T-helper 2 cell treated with Interferon-gamma antibody and Interleukin-4, amounts not matched to agents 5 μg/mL and 100 μg/mL, for 36 hours (primary cell): ENCODE measurements at regions not wholly inside any gene's neighbourhood (a gene's known extent, or its start where the extent isn't known, plus 50 kb on each side); places are given as distances from the start of the nearest gene placed in this dataset.

Source experiments
- DNase-seq: peaks from one replicate; pipeline ENCODE4 v3.0.0; 2021; ENCODE audit warnings: low spot score
- H3K27ac Mint-ChIP-seq: one replicate; pipeline ENCODE4 v1.8.0; 2021; ENCODE audit warnings: mild to moderate bottlenecking, mixed read lengths
- H3K27me3 Mint-ChIP-seq: one replicate; pipeline ENCODE4 v1.8.0; 2021; ENCODE audit warnings: low read depth, mixed read lengths
- H3K36me3 Mint-ChIP-seq: one replicate; pipeline ENCODE4 v1.8.0; 2021; ENCODE audit warnings: low read depth, mixed read lengths
- H3K4me1 Mint-ChIP-seq: one replicate; pipeline ENCODE4 v1.8.0; 2021; ENCODE audit warnings: low read depth, mixed read lengths
- H3K4me3 Mint-ChIP-seq: one replicate; pipeline ENCODE4 v1.8.0; 2022; ENCODE audit warnings: mild to moderate bottlenecking, moderate library complexity, mixed read lengths
- H3K9me3 Mint-ChIP-seq: one replicate; pipeline ENCODE4 v1.8.0; 2021; ENCODE audit warnings: mixed read lengths

GRCh38 chr10:1920941-1921340 is 183.6 kb upstream of the ADARB2 start:
- no peak for DNase-seq
- Mint-ChIP-seq H3K4me1 (peaks cover 9% of the 10 kb centered on the region), H3K27ac (no peak overlapping the region)

GRCh38 chr10:1920127-1920526 is 182.8 kb upstream of the ADARB2 start:
- DNase-seq: no peak
- Mint-ChIP-seq H3K4me1 (peaks cover 9% of the 10 kb centered on the region), H3K27ac (no peak overlapping the region), H3K4me3 (no peak overlapping the region), H3K9me3 (no peaks in the 10 kb centered on the region), H3K36me3 (no peaks in the 10 kb centered on the region), H3K27me3 (peaks cover 3% of the 10 kb centered on the region)

More at GRCh38 chr10:1920941-1921340, 183.6 kb upstream of the ADARB2 start:
- H3K36me3 Mint-ChIP-seq: no peaks in the 10 kb centered on the region
- H3K27me3 Mint-ChIP-seq: peaks cover 3% of the 10 kb centered on the region
- no peak overlapping the region for H3K4me3 Mint-ChIP-seq
- no peaks in the 10 kb centered on the region for H3K9me3 Mint-ChIP-seq

GRCh38 chr10:1911771-1912170 is 174.4 kb upstream of the ADARB2 start:
- Mint-ChIP-seq H3K27ac (no peak overlapping the region), H3K4me1 (no peaks in the 10 kb centered on the region), H3K36me3 (no peaks in the 10 kb centered on the region), H3K27me3 (peaks cover 2% of the 10 kb centered on the region), H3K4me3 (no peak overlapping the region), H3K9me3 (no peaks in the 10 kb centered on the region)
- no peak for DNase-seq

- Mint-ChIP-seq H3K27ac (no peak overlapping the region), H3K4me1 (no peaks in the 10 kb centered on the region), H3K4me3 (no peak overlapping the region), H3K27me3 (peaks cover 4% of the 10 kb centered on the region), H3K36me3 (no peaks in the 10 kb centered on the region), H3K9me3 (no peaks in the 10 kb centered on the region)
- no peak for DNase-seq
These were observed 166.7 kb upstream of the ADARB2 start for GRCh38 chr10:1903982-1904381.

GRCh38 chr10:1896153-1896552 is 158.8 kb upstream of the ADARB2 start:
- no peak overlapping the region for H3K27ac Mint-ChIP-seq
- peaks cover 6% of the 10 kb centered on the region for H3K4me1 Mint-ChIP-seq
- no peaks in the 10 kb centered on the region for H3K36me3 Mint-ChIP-seq
- H3K27me3 Mint-ChIP-seq: peaks cover 5% of the 10 kb centered on the region
- peaks cover 2% of the 10 kb centered on the region for H3K9me3 Mint-ChIP-seq
- no peak for DNase-seq
- H3K4me3 Mint-ChIP-seq: no peak overlapping the region

- H3K27me3 Mint-ChIP-seq: peaks cover 5% of the 10 kb centered on the region
- H3K27ac Mint-ChIP-seq: no peak overlapping the region
- H3K36me3 Mint-ChIP-seq: no peaks in the 10 kb centered on the region
- H3K4me1 Mint-ChIP-seq: peaks cover 6% of the 10 kb centered on the region
- no peak for DNase-seq
- no peak overlapping the region for H3K4me3 Mint-ChIP-seq
- peaks cover 6% of the 10 kb centered on the region for H3K9me3 Mint-ChIP-seq
These were observed 158.4 kb upstream of the ADARB2 start for GRCh38 chr10:1895691-1896090.

- Mint-ChIP-seq H3K4me3 (no peak overlapping the region), H3K9me3 (peaks cover 6% of the 10 kb centered on the region)
These were observed 157.6 kb upstream of the ADARB2 start for GRCh38 chr10:1894912-1895311.

GRCh38 chr10:1893941-1894340 is 156.6 kb upstream of the ADARB2 start:
- Mint-ChIP-seq H3K27ac (no peak overlapping the region), H3K4me3 (no peak overlapping the region), H3K27me3 (peaks cover 5% of the 10 kb centered on the region), H3K36me3 (no peaks in the 10 kb centered on the region), H3K4me1 (peaks cover 6% of the 10 kb centered on the region), H3K9me3 (peaks cover 8% of the 10 kb centered on the region)
- no peak for DNase-seq

More at GRCh38 chr10:1894912-1895311, 157.6 kb upstream of the ADARB2 start:
- Mint-ChIP-seq H3K27me3 (peaks cover 5% of the 10 kb centered on the region), H3K4me1 (peaks cover 6% of the 10 kb centered on the region), H3K36me3 (no peaks in the 10 kb centered on the region), H3K27ac (no peak overlapping the region)
- DNase-seq: no peak

- no peak for DNase-seq
- no peaks in the 10 kb centered on the region for H3K4me1 Mint-ChIP-seq
- H3K27me3 Mint-ChIP-seq: no peaks in the 10 kb centered on the region
- H3K9me3 Mint-ChIP-seq: peaks cover 14% of the 10 kb centered on the region
- no peak overlapping the region for H3K27ac Mint-ChIP-seq
- no peaks in the 10 kb centered on the region for H3K36me3 Mint-ChIP-seq
- H3K4me3 Mint-ChIP-seq: no peak overlapping the region
These were observed 148.7 kb upstream of the ADARB2 start for GRCh38 chr10:1886039-1886438.

GRCh38 chr10:1882728-1883127 is 145.4 kb upstream of the ADARB2 start:
- Mint-ChIP-seq H3K27me3 (no peaks in the 10 kb centered on the region), H3K27ac (no peak overlapping the region), H3K4me1 (no peaks in the 10 kb centered on the region), H3K9me3 (peaks cover 4% of the 10 kb centered on the region), H3K4me3 (no peak overlapping the region), H3K36me3 (no peaks in the 10 kb centered on the region)
- DNase-seq: no peak

GRCh38 chr10:1882180-1882579 is 144.9 kb upstream of the ADARB2 start:
- no peaks in the 10 kb centered on the region for H3K27me3 Mint-ChIP-seq
- H3K27ac Mint-ChIP-seq: no peak overlapping the region
- H3K4me1 Mint-ChIP-seq: no peaks in the 10 kb centered on the region
- H3K4me3 Mint-ChIP-seq: no peak overlapping the region
- peaks cover 4% of the 10 kb centered on the region for H3K9me3 Mint-ChIP-seq
- no peak for DNase-seq
- no peaks in the 10 kb centered on the region for H3K36me3 Mint-ChIP-seq

- Mint-ChIP-seq H3K4me1 (no peaks in the 10 kb centered on the region), H3K9me3 (peaks cover 4% of the 10 kb centered on the region), H3K27me3 (no peaks in the 10 kb centered on the region), H3K27ac (no peak overlapping the region), H3K4me3 (no peak overlapping the region), H3K36me3 (no peaks in the 10 kb centered on the region)
- DNase-seq: no peak
These were observed 144.3 kb upstream of the ADARB2 start for GRCh38 chr10:1881636-1882035.

- Mint-ChIP-seq H3K27ac (no peak overlapping the region), H3K36me3 (no peaks in the 10 kb centered on the region), H3K9me3 (no peaks in the 10 kb centered on the region), H3K27me3 (no peaks in the 10 kb centered on the region), H3K4me3 (no peak overlapping the region), H3K4me1 (no peaks in the 10 kb centered on the region)
- no peak for DNase-seq
These were observed 137.2 kb upstream of the ADARB2 start for GRCh38 chr10:1874533-1874932.

- no peaks in the 10 kb centered on the region for H3K4me1 Mint-ChIP-seq
- no peaks in the 10 kb centered on the region for H3K27me3 Mint-ChIP-seq
- no peak overlapping the region for H3K27ac Mint-ChIP-seq
- no peaks in the 10 kb centered on the region for H3K9me3 Mint-ChIP-seq
- no peaks in the 10 kb centered on the region for H3K36me3 Mint-ChIP-seq
- DNase-seq: no peak
- H3K4me3 Mint-ChIP-seq: no peak overlapping the region
These were observed 136.5 kb upstream of the ADARB2 start for GRCh38 chr10:1873661-1874315.

- no peaks in the 10 kb centered on the region for H3K27me3 Mint-ChIP-seq
- H3K4me1 Mint-ChIP-seq: no peaks in the 10 kb centered on the region
- H3K4me3 Mint-ChIP-seq: no peak overlapping the region
- no peaks in the 10 kb centered on the region for H3K36me3 Mint-ChIP-seq
- H3K9me3 Mint-ChIP-seq: no peaks in the 10 kb centered on the region
- no peak overlapping the region for H3K27ac Mint-ChIP-seq
- DNase-seq: no peak
These were observed 134.9 kb upstream of the ADARB2 start for GRCh38 chr10:1872151-1872726.
